ENCODE measurements at regions not wholly inside any gene's neighbourhood (a gene's known extent, or its start where the extent isn't known, plus 50 kb on each side); places are given as distances from the start of the nearest gene placed in this dataset.

- Histone ChIP-seq H3K27ac (ENCODE audit: insufficient read depth, low read length) (no peak overlapping the region), H3K9ac (ENCODE audit: insufficient read depth, low read length) (no peak overlapping the region), H3K4me2 (ENCODE audit: extremely low read depth, insufficient read depth, low read length) (no peak overlapping the region), H3K4me3 (replicated peaks in 1 of 4; ENCODE audit: control extremely low read depth in 1 of 4, insufficient read depth in 1 of 4, low read depth in 3 of 4, low read length in 4 of 4) (no peak overlapping the region), H3K36me3 (ENCODE audit: control insufficient read depth, insufficient read depth, low read length) (no peaks in the 10 kb centered on the region), H4K20me1 (ENCODE audit: control insufficient read depth, extremely low read depth, insufficient read depth, low read length) (no peaks in the 10 kb centered on the region), H3K9me3 (ENCODE audit: control insufficient read depth, insufficient read depth, low read depth, low read length) (no peaks in the 10 kb centered on the region), H3K79me2 (ENCODE audit: control insufficient read depth, insufficient read depth, low read length) (no peaks in the 10 kb centered on the region), H3K27me3 (ENCODE audit: control insufficient read depth, insufficient read depth, low read length) (no peaks in the 10 kb centered on the region), H3K4me1 (ENCODE audit: control insufficient read depth, extremely low read depth, insufficient read depth, low read length) (no peaks in the 10 kb centered on the region), H2AFZ (ENCODE audit: low read length) (no peak overlapping the region)
- DNase-seq (ENCODE audit: low read depth in 2 of 2) = peak in 1 of 2 donors; percentile 32
- TF ChIP-seq, protein P1, sequence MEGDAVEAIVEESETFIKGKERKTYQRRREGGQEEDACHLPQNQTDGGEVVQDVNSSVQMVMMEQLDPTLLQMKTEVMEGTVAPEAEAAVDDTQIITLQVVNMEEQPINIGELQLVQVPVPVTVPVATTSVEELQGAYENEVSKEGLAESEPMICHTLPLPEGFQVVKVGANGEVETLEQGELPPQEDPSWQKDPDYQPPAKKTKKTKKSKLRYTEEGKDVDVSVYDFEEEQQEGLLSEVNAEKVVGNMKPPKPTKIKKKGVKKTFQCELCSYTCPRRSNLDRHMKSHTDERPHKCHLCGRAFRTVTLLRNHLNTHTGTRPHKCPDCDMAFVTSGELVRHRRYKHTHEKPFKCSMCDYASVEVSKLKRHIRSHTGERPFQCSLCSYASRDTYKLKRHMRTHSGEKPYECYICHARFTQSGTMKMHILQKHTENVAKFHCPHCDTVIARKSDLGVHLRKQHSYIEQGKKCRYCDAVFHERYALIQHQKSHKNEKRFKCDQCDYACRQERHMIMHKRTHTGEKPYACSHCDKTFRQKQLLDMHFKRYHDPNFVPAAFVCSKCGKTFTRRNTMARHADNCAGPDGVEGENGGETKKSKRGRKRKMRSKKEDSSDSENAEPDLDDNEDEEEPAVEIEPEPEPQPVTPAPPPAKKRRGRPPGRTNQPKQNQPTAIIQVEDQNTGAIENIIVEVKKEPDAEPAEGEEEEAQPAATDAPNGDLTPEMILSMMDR (conservative IDR thresholded peaks at IDR 0.05 in 1 of 2, IDR thresholded peaks at IDR 0.05 in 1 of 2; ENCODE audit: low read depth in 1 of 2, low read length in 2 of 2) = no peak
- no peak for TF ChIP-seq EZH2 (IDR thresholded peaks at IDR 0.05; ENCODE audit: low read length, missing control alignments)
These were observed 153.0 kb upstream of the LRRC4C start for GRCh38 chr11:41612415-41612814.

DNA sequence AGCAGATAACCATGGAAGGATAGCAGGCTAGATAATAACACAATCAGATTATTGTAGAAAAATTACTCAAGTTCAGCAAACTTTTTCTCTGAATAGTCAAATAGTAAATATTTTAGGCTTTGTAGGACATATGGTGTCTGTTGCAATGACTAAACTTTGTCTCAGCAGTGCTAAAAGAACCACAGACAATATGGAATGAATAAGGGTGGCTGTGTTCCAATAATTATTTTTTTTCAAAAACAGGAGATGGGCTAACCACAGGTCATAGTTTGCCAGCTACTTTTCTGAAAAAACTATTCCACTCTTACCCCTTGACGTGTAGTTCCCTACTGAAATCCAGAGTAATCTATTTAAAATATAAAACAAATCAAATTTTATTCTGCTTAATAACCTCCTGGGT, 153.9 kb upstream of the LRRC4C start:
- DNase-seq (ENCODE audit: low read depth in 2 of 2) = peak in 1 of 2 donors; percentile 65
- Histone ChIP-seq H3K4me1 (ENCODE audit: control insufficient read depth, extremely low read depth, insufficient read depth, low read length) (no peaks in the 10 kb centered on the region), H2AFZ (ENCODE audit: low read length) (no peak overlapping the region), H3K27ac (ENCODE audit: insufficient read depth, low read length) (no peak overlapping the region), H3K9me3 (ENCODE audit: control insufficient read depth, insufficient read depth, low read depth, low read length) (no peaks in the 10 kb centered on the region), H3K4me2 (ENCODE audit: extremely low read depth, insufficient read depth, low read length) (no peak overlapping the region), H3K79me2 (ENCODE audit: control insufficient read depth, insufficient read depth, low read length) (no peaks in the 10 kb centered on the region), H3K4me3 (replicated peaks in 1 of 4; ENCODE audit: control extremely low read depth in 1 of 4, insufficient read depth in 1 of 4, low read depth in 3 of 4, low read length in 4 of 4) (no peak overlapping the region), H3K9ac (ENCODE audit: insufficient read depth, low read length) (no peak overlapping the region), H3K36me3 (ENCODE audit: control insufficient read depth, insufficient read depth, low read length) (no peaks in the 10 kb centered on the region), H3K27me3 (ENCODE audit: control insufficient read depth, insufficient read depth, low read length) (no peaks in the 10 kb centered on the region), H4K20me1 (ENCODE audit: control insufficient read depth, extremely low read depth, insufficient read depth, low read length) (no peaks in the 10 kb centered on the region)
- no peak for TF ChIP-seq EZH2 (IDR thresholded peaks at IDR 0.05; ENCODE audit: low read length, missing control alignments)
- TF ChIP-seq, protein P1 (conservative IDR thresholded peaks at IDR 0.05 in 1 of 2, IDR thresholded peaks at IDR 0.05 in 1 of 2; ENCODE audit: low read depth in 1 of 2, low read length in 2 of 2) = no peak

DNA sequence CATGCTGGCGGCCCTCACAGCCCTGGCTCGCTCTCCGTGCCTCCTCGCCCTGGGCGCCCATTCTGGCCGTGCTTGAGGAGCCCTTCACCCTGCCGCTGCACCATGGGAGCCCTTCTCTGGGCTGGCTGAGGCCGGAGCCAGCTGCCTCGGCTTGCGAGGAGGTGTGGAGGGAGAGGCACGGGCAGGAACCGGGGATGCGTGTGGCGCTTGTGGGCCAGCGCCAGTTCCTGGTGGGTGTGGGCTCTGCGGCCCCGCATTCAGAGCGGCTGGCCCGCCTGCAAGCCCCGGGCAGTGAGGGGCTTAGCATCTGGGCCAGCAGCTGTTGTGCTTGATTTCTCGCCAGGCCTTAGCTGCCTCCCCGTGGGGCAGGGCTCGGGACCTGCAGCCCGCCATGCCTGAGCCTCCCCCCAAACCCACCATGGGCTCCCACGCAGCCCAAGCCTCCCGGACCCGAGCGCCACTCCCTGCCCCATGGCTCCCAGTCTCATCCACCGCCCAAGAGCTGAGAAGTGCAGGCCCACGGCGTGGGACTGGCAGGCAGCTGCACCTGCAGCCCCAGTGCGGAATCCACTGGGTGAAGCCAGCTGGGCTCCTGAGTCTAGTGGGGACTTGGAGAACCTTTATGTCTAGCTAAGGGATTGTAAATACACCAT, 163.4 kb upstream of the LRRC4C start:
- Histone ChIP-seq H4K20me1 (ENCODE audit: control insufficient read depth, extremely low read depth, insufficient read depth, low read length) (no peaks in the 10 kb centered on the region), H3K27me3 (ENCODE audit: control insufficient read depth, insufficient read depth, low read length) (no peaks in the 10 kb centered on the region), H3K79me2 (ENCODE audit: control insufficient read depth, insufficient read depth, low read length) (no peaks in the 10 kb centered on the region), H3K36me3 (ENCODE audit: control insufficient read depth, insufficient read depth, low read length) (no peaks in the 10 kb centered on the region), H2AFZ (ENCODE audit: low read length) (no peak overlapping the region), H3K9me3 (ENCODE audit: control insufficient read depth, insufficient read depth, low read depth, low read length) (no peaks in the 10 kb centered on the region), H3K4me3 (replicated peaks in 1 of 4; ENCODE audit: control extremely low read depth in 1 of 4, insufficient read depth in 1 of 4, low read depth in 3 of 4, low read length in 4 of 4) (no peak overlapping the region), H3K9ac (ENCODE audit: insufficient read depth, low read length) (no peak overlapping the region), H3K27ac (ENCODE audit: insufficient read depth, low read length) (no peak overlapping the region), H3K4me2 (ENCODE audit: extremely low read depth, insufficient read depth, low read length) (no peak overlapping the region), H3K4me1 (ENCODE audit: control insufficient read depth, extremely low read depth, insufficient read depth, low read length) (no peaks in the 10 kb centered on the region)
- no peak for TF ChIP-seq EZH2 (IDR thresholded peaks at IDR 0.05; ENCODE audit: low read length, missing control alignments)
- TF ChIP-seq, protein P1 (conservative IDR thresholded peaks at IDR 0.05 in 1 of 2, IDR thresholded peaks at IDR 0.05 in 1 of 2; ENCODE audit: low read depth in 1 of 2, low read length in 2 of 2) = no peak
- DNase-seq (ENCODE audit: low read depth in 2 of 2) = no peak
